Type B pancreatic cell (in vitro differentiated cells): ENCODE measurements at regions not wholly inside any gene's neighbourhood (a gene's known extent, or its start where the extent isn't known, plus 50 kb on each side); places are given as distances from the start of the nearest gene placed in this dataset.

Source experiments
- DNase-seq: peaks from one replicate; pipeline ENCODE4 v3.0.0; 2021; ENCODE audit warnings: mixed read lengths; ENCODE audit not compliant: unreplicated experiment; ENCODE audit errors: extremely low spot score
- H3K27ac Mint-ChIP-seq: 2 replicates; pipeline ENCODE4 v1.8.0; 2021; ENCODE audit warnings: mild to moderate bottlenecking, mixed read lengths
- H3K27me3 Mint-ChIP-seq: 2 replicates; pipeline ENCODE4 v1.8.0; 2021; ENCODE audit warnings: mixed read lengths
- H3K36me3 Mint-ChIP-seq: 2 replicates; pipeline ENCODE4 v1.8.0; 2021; ENCODE audit warnings: mixed read lengths
- H3K4me1 Mint-ChIP-seq: one replicate; pipeline ENCODE4 v1.8.0; 2021; ENCODE audit warnings: mixed read lengths; ENCODE audit not compliant: unreplicated experiment
- H3K4me3 Mint-ChIP-seq: 2 replicates; pipeline ENCODE4 v1.8.0; 2021; ENCODE audit warnings: mild to moderate bottlenecking, mixed read lengths
- H3K9me3 Mint-ChIP-seq: 2 replicates; pipeline ENCODE4 v1.8.0; 2021; ENCODE audit warnings: mixed read lengths
- TF ChIP-seq, protein P1 (sequence below): fragments of 200-600 bp; sonication (generic); conservative IDR thresholded peaks from 2 replicates; pipeline ENCODE4 v1.5.0; 2021; ENCODE audit warnings: antibody characterized with exemption, mild to moderate bottlenecking

DNA sequence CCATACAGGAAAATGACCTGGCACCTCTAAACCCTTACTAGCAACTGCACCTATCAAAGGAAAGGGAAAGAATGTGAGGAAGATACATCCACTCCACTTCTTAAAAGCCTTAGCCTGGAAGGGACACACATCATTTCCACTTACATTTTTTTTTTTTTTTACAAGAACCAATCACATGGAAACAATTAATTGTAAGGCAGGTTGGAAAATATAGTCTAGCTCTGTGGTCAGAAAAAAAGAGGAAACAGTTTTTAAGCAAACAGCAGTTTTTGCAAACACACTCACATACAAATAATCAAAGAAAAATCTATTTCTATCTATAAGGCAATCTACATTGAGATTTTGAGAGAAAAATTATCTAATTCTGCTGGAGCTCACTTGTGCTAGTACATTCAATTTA, 98.9 kb upstream of the SPRED1 start:
- H3K4me1 Mint-ChIP-seq = no peaks in the 10 kb centered on the region
- DNase-seq = no peak
- TF ChIP-seq, protein P1, sequence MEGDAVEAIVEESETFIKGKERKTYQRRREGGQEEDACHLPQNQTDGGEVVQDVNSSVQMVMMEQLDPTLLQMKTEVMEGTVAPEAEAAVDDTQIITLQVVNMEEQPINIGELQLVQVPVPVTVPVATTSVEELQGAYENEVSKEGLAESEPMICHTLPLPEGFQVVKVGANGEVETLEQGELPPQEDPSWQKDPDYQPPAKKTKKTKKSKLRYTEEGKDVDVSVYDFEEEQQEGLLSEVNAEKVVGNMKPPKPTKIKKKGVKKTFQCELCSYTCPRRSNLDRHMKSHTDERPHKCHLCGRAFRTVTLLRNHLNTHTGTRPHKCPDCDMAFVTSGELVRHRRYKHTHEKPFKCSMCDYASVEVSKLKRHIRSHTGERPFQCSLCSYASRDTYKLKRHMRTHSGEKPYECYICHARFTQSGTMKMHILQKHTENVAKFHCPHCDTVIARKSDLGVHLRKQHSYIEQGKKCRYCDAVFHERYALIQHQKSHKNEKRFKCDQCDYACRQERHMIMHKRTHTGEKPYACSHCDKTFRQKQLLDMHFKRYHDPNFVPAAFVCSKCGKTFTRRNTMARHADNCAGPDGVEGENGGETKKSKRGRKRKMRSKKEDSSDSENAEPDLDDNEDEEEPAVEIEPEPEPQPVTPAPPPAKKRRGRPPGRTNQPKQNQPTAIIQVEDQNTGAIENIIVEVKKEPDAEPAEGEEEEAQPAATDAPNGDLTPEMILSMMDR = no peak
- no peaks in the 10 kb centered on the region for H3K27me3 Mint-ChIP-seq
- H3K4me3 Mint-ChIP-seq = no peak overlapping the region
- peaks cover 16% of the 10 kb centered on the region for H3K9me3 Mint-ChIP-seq
- H3K36me3 Mint-ChIP-seq = no peaks in the 10 kb centered on the region
- no peak overlapping the region for H3K27ac Mint-ChIP-seq

DNA sequence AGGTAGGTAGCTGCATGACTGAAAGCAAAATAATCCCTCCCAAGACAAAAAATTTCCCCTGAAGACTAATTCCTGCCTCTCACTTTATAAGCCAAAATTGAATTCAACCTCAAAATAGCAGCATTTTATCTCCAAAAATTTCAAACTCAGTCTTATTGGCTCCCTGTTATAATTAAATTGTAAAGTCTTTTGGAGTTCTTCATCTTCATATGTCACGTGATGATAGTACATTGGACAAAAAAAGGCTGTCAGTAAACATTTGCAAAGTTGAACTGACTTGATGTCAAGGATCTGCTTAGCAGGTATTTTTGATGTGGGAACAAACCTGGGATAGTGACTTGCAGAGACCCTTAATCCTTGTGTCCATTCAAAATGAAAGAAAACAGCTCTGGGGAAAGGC, 98.4 kb upstream of the SPRED1 start:
- no peaks in the 10 kb centered on the region for H3K36me3 Mint-ChIP-seq
- TF ChIP-seq, protein P1 = no peak
- peaks cover 4% of the 10 kb centered on the region for H3K4me1 Mint-ChIP-seq
- no peak overlapping the region for H3K27ac Mint-ChIP-seq
- peaks cover 16% of the 10 kb centered on the region for H3K9me3 Mint-ChIP-seq
- no peak for DNase-seq
- H3K4me3 Mint-ChIP-seq = no peak overlapping the region
- no peaks in the 10 kb centered on the region for H3K27me3 Mint-ChIP-seq

DNA sequence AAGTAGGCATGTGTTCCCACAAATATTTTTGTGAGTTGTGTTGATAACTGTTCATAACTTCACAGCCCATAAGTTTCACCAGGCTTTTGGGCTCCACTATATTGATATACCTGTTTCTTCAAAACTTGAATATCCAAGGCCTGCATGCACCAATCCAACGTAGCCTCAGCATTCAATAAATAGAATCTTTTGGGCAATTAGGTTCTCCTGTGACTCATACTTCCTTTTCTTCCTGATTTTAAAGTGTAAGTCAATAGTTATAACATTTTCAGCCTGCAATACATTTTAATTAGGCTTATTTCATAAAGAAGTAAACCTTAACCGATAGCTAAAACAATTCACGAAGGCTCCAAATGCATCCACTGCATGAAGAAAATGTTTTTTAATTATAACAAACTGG, 97.8 kb upstream of the SPRED1 start:
- H3K4me3 Mint-ChIP-seq = no peak overlapping the region
- peaks cover 4% of the 10 kb centered on the region for H3K4me1 Mint-ChIP-seq
- H3K27ac Mint-ChIP-seq = no peak overlapping the region
- H3K27me3 Mint-ChIP-seq = no peaks in the 10 kb centered on the region
- no peaks in the 10 kb centered on the region for H3K36me3 Mint-ChIP-seq
- peaks cover 15% of the 10 kb centered on the region for H3K9me3 Mint-ChIP-seq
- TF ChIP-seq, protein P1 = no peak
- DNase-seq = no peak

DNA sequence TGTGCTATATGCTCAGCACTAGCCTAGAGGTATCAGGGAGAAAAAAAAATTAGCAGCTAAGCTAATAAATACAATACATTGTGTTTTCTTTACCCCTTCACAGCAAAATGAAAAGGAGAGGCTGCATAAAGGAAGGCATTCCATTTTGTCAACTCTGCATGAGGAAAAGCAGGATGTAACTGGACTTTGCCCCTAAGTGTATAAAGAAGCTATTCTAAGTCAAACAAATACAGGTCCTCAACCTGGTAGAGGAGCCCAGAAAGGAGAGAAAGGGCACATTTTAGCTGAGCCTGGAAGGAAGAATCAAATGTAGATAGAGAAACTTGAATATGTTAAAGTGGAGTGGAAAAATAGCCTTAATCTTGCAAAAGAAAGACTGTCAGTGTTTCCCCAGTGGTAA, 89.0 kb upstream of the SPRED1 start:
- DNase-seq = no peak
- Mint-ChIP-seq H3K36me3 (no peaks in the 10 kb centered on the region), H3K27me3 (no peaks in the 10 kb centered on the region), H3K27ac (peak overlapping the region; percentile 18), H3K9me3 (no peaks in the 10 kb centered on the region), H3K4me1 (peaks cover 32% of the 10 kb centered on the region), H3K4me3 (peak overlapping the region; percentile 30)
- TF ChIP-seq, protein P1 = no peak

DNA sequence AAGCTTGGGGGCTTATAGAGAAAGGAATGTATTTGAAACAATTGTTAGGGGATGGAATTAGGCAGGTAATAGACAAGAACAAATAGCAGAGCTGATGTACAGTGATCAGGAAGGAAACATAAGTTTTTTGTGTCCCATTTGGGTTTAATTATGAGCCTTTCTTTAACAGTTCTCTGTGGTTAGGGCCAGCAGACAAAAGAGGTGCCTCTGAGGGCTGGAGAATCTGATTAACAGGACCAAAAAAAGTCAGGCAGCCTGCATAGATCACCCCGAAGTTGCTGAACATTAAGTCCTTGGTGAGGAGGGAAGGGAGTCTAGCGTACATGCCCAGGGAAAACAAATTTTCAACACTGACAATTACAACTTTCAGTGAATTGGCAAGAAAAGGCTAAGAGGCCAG, 88.6 kb upstream of the SPRED1 start:
- Mint-ChIP-seq H3K36me3 (no peaks in the 10 kb centered on the region), H3K27ac (peak overlapping the region; percentile 18), H3K4me1 (peaks cover 31% of the 10 kb centered on the region), H3K27me3 (no peaks in the 10 kb centered on the region), H3K9me3 (no peaks in the 10 kb centered on the region), H3K4me3 (peak overlapping the region; percentile 30)
- TF ChIP-seq, protein P1 = no peak
- no peak for DNase-seq

DNA sequence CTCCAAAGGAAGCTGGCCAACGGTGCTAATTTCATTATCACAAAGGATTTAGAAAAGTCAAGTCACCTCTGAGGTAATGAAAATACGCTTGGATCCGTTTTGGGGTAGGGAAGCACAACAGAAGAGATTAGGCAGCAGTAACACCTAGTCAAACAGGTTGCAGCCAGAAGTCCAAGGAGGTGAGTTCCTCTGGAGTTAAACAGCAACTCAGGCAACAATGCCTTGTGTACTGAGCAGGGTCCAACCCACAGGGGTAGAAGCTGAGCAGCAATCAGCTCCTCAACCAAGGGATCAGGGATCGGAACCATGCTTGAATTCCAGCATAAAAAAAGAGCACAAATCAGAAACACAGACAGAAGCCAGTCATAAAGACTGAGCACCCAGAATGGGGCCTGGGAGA, 88.1 kb upstream of the SPRED1 start:
- DNase-seq = no peak
- H3K9me3 Mint-ChIP-seq = no peaks in the 10 kb centered on the region
- no peak overlapping the region for H3K27ac Mint-ChIP-seq
- no peaks in the 10 kb centered on the region for H3K27me3 Mint-ChIP-seq
- H3K36me3 Mint-ChIP-seq = no peaks in the 10 kb centered on the region
- no peak overlapping the region for H3K4me3 Mint-ChIP-seq
- TF ChIP-seq, protein P1 = no peak
- H3K4me1 Mint-ChIP-seq = peaks cover 31% of the 10 kb centered on the region
